ENCODE measurements at regions not wholly inside any gene's neighbourhood (a gene's known extent, or its start where the extent isn't known, plus 50 kb on each side); places are given as distances from the start of the nearest gene placed in this dataset.
"Not testable (repeated sequence)": the region's sequence is repeated elsewhere in the genome, so short reads cannot be mapped to it uniquely, and the experiment has no call there.

DNA sequence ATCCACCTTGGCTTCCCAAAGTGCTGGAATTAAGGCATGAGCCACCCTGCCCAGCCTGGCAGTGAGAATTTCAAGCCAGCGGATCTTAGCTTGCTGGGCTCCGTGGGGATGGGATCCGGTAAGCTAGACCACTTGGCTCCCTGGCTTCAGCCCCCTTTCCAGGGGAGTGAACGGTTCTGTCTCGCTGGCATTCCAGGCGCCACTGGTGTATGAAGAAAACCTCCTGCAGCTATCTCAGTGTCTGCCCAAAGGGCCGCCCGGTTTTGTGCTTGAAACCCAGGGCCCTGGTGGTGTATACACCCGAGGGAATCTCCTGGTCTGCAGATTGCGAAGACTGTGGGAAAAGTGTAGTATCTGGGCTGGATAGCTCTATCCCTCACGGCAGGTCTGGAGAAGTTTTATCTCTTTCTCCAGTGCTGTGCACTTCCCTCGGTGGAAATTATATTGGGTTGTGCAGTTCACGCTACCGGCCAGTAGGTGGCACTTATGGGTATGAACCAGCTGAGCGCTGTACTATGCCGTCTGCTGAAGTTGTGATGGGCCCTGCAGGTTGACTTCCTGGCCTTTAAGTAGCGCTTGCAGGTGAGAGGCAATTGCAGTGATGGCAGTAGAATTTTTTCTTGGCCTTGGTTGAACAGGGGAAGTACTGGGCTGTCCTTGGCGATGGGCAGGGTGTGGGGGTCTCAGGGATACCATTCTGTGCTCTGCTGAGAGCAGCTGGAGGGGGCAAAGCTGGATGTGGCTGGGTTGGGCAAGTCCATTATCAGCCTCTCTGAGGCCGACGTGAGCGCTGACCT is 138.0 kb upstream of the MTPN start:
- H3K4me1 ChIP-seq (ENCODE audit: control insufficient read depth, insufficient read depth, low read length), result no peaks in the 10 kb centered on the region
- H3K9me3 ChIP-seq (ENCODE audit: control insufficient read depth, insufficient read depth, low read length), result no peaks in the 10 kb centered on the region
- no peak overlapping the region for H3K4me3 ChIP-seq (ENCODE audit: low read length)
- no peak overlapping the region for H3K27ac ChIP-seq (ENCODE audit: low read length)
- DNase-seq (ENCODE audit: low read depth, low spot score), result peak; percentile 58
- WGBS (ENCODE audit: insufficient coverage, insufficient read length), result no CpG with 5 or more reads among the region's 21 CpGs
- H3K36me3 ChIP-seq (ENCODE audit: control insufficient read depth, insufficient read depth, low read length), result no peaks in the 10 kb centered on the region
- no peaks in the 10 kb centered on the region for H3K27me3 ChIP-seq (ENCODE audit: control insufficient read depth, insufficient read depth, low read length)

GRCh38 chr7:136114467-136114866 is 137.3 kb upstream of the MTPN start:
- H3K27me3 ChIP-seq (ENCODE audit: control insufficient read depth, insufficient read depth, low read length); H3K9me3 ChIP-seq (ENCODE audit: control insufficient read depth, insufficient read depth, low read length); H3K4me3 ChIP-seq (ENCODE audit: low read length); DNase-seq (ENCODE audit: low read depth, low spot score); H3K36me3 ChIP-seq (ENCODE audit: control insufficient read depth, insufficient read depth, low read length); H3K4me1 ChIP-seq (ENCODE audit: control insufficient read depth, insufficient read depth, low read length); H3K27ac ChIP-seq (ENCODE audit: low read length): not testable (repeated sequence)
- WGBS (ENCODE audit: insufficient coverage, insufficient read length), result no CpG with 5 or more reads among the region's 6 CpGs

DNA sequence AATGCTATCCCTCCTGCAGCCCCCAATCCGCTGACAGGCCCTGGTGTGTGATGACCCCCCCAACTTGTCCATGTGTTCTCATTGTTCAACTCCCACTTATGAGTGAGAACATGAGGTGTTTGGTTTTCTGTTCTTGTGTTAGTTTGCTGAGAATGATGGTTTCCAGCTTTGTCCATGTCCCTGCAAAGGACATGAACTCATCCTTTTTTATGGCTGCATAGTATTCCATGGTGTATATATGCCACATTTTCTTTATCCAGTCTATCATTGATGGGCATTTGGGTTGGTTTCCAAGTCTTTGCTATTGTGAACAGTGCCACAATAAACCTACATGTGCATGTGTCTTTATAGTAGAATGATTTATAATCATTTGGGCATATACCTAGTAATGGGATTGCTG is 131.9 kb upstream of the MTPN start:
- not testable (repeated sequence) for H3K4me3 ChIP-seq (ENCODE audit: low read length); H3K27me3 ChIP-seq (ENCODE audit: control insufficient read depth, insufficient read depth, low read length); H3K27ac ChIP-seq (ENCODE audit: low read length); H3K4me1 ChIP-seq (ENCODE audit: control insufficient read depth, insufficient read depth, low read length); H3K36me3 ChIP-seq (ENCODE audit: control insufficient read depth, insufficient read depth, low read length); H3K9me3 ChIP-seq (ENCODE audit: control insufficient read depth, insufficient read depth, low read length); DNase-seq (ENCODE audit: low read depth, low spot score)
- no CpG with 5 or more reads among the region's 1 CpG for WGBS (ENCODE audit: insufficient coverage, insufficient read length)

DNA sequence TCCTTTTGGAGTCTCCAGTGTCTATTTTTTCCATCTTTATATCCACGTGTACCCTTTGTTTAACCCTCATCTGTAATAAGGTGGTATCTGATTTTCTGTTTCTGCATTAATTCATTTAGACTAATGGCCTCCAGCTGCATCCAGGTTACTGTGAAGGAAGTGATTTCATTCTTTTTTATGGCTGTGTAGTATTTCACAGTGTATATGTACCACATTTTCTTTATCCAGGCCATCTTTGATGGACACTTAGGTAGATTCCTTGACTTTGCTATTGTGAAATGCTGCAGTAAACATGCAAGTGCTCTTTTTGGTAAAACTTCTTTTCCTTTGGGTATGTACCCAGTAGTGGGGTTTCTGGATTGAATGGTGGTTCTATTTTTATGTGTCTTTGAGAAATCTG is 128.0 kb upstream of the MTPN start:
- Histone ChIP-seq H3K4me3 (ENCODE audit: low read length) (no peak overlapping the region), H3K27ac (ENCODE audit: low read length) (no peak overlapping the region), H3K4me1 (ENCODE audit: control insufficient read depth, insufficient read depth, low read length) (no peaks in the 10 kb centered on the region), H3K36me3 (ENCODE audit: control insufficient read depth, insufficient read depth, low read length) (no peaks in the 10 kb centered on the region), H3K27me3 (ENCODE audit: control insufficient read depth, insufficient read depth, low read length) (no peaks in the 10 kb centered on the region), H3K9me3 (ENCODE audit: control insufficient read depth, insufficient read depth, low read length) (no peaks in the 10 kb centered on the region)
- DNase-seq (ENCODE audit: low read depth, low spot score), result no peak
- WGBS (ENCODE audit: insufficient coverage, insufficient read length), result no CpG with 5 or more reads among the region's 1 CpG

DNA sequence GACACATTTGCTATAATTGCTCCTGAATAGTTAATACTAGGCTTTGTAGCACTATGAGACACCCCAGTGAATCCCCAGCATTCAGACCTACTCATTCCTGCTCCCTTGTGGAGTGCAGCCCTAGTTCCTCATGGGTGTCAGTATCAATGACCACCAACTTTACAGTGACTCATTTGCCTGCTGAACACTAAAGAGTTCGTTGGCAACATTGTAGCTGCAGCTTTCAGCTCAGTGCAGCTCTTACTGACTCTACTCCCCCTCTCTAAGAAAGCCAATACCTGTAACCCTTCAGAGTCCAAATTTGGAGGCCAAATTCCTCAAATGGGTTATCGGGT is 127.1 kb upstream of the MTPN start:
- no peaks in the 10 kb centered on the region for H3K27me3 ChIP-seq (ENCODE audit: control insufficient read depth, insufficient read depth, low read length)
- no peak for DNase-seq (ENCODE audit: low read depth, low spot score)
- no peak overlapping the region for H3K4me3 ChIP-seq (ENCODE audit: low read length)
- WGBS (ENCODE audit: insufficient coverage, insufficient read length), result no CpG with 5 or more reads among the region's 2 CpGs
- no peak overlapping the region for H3K27ac ChIP-seq (ENCODE audit: low read length)
- H3K4me1 ChIP-seq (ENCODE audit: control insufficient read depth, insufficient read depth, low read length), result no peaks in the 10 kb centered on the region
- no peaks in the 10 kb centered on the region for H3K36me3 ChIP-seq (ENCODE audit: control insufficient read depth, insufficient read depth, low read length)
- H3K9me3 ChIP-seq (ENCODE audit: control insufficient read depth, insufficient read depth, low read length), result no peaks in the 10 kb centered on the region; the same call in 1 of the 2 replicates

GRCh38 chr7:136103545-136104268 is 126.5 kb upstream of the MTPN start:
- WGBS (ENCODE audit: insufficient coverage, insufficient read length), result no CpG with 5 or more reads among the region's 2 CpGs
- H3K36me3 ChIP-seq (ENCODE audit: control insufficient read depth, insufficient read depth, low read length), result no peaks in the 10 kb centered on the region
- no peaks in the 10 kb centered on the region; the same call in 1 of the 2 replicates for H3K9me3 ChIP-seq (ENCODE audit: control insufficient read depth, insufficient read depth, low read length)
- no peaks in the 10 kb centered on the region for H3K27me3 ChIP-seq (ENCODE audit: control insufficient read depth, insufficient read depth, low read length)
- no peak for DNase-seq (ENCODE audit: low read depth, low spot score)
- H3K4me1 ChIP-seq (ENCODE audit: control insufficient read depth, insufficient read depth, low read length), result no peaks in the 10 kb centered on the region
- no peak overlapping the region for H3K4me3 ChIP-seq (ENCODE audit: low read length)
- H3K27ac ChIP-seq (ENCODE audit: low read length), result no peak overlapping the region

- no peaks in the 10 kb centered on the region; the same call in 1 of the 2 replicates for H3K9me3 ChIP-seq (ENCODE audit: control insufficient read depth, insufficient read depth, low read length)
- no peaks in the 10 kb centered on the region for H3K4me1 ChIP-seq (ENCODE audit: control insufficient read depth, insufficient read depth, low read length)
- H3K36me3 ChIP-seq (ENCODE audit: control insufficient read depth, insufficient read depth, low read length), result no peaks in the 10 kb centered on the region
- H3K4me3 ChIP-seq (ENCODE audit: low read length), result no peak overlapping the region
- no peaks in the 10 kb centered on the region for H3K27me3 ChIP-seq (ENCODE audit: control insufficient read depth, insufficient read depth, low read length)
- H3K27ac ChIP-seq (ENCODE audit: low read length), result no peak overlapping the region
- DNase-seq (ENCODE audit: low read depth, low spot score), result no peak
Observed at GRCh38 chr7:136102881-136103280, 125.7 kb upstream of the MTPN start.

DNA sequence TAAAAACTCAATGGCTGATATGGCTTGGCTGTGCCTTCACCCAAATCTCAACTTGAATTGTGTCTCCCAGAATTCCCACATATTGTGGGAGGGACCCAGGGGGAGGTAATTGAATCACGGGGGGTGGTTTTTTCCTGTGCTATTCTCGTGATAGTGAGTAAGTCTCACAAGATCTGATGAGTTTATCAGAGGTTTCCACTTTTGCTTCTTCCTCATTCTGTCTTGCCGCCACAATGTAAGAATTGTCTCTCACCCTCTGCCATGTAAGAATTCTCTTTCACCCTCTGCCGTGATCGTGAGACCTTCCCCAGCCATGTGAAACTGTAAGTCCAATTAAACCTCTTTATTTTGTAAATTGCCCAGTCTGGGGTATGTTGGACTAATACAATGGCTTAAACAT is 115.6 kb upstream of the MTPN start:
- H3K4me1 ChIP-seq (ENCODE audit: control insufficient read depth, insufficient read depth, low read length); H3K9me3 ChIP-seq (ENCODE audit: control insufficient read depth, insufficient read depth, low read length); H3K36me3 ChIP-seq (ENCODE audit: control insufficient read depth, insufficient read depth, low read length); H3K27ac ChIP-seq (ENCODE audit: low read length); H3K27me3 ChIP-seq (ENCODE audit: control insufficient read depth, insufficient read depth, low read length); DNase-seq (ENCODE audit: low read depth, low spot score); H3K4me3 ChIP-seq (ENCODE audit: low read length): not testable (repeated sequence)
- no CpG with 5 or more reads among the region's 5 CpGs for WGBS (ENCODE audit: insufficient coverage, insufficient read length)

- Histone ChIP-seq H3K4me1 (ENCODE audit: control insufficient read depth, insufficient read depth, low read length) (no peaks in the 10 kb centered on the region), H3K27ac (ENCODE audit: low read length) (no peak overlapping the region), H3K27me3 (ENCODE audit: control insufficient read depth, insufficient read depth, low read length) (no peaks in the 10 kb centered on the region), H3K36me3 (ENCODE audit: control insufficient read depth, insufficient read depth, low read length) (no peaks in the 10 kb centered on the region), H3K4me3 (ENCODE audit: low read length) (no peak overlapping the region), H3K9me3 (ENCODE audit: control insufficient read depth, insufficient read depth, low read length) (no peaks in the 10 kb centered on the region)
- no CpG with 5 or more reads among the region's 1 CpG for WGBS (ENCODE audit: insufficient coverage, insufficient read length)
- no peak for DNase-seq (ENCODE audit: low read depth, low spot score)
Observed at GRCh38 chr7:136087881-136088280, 110.7 kb upstream of the MTPN start.

DNA sequence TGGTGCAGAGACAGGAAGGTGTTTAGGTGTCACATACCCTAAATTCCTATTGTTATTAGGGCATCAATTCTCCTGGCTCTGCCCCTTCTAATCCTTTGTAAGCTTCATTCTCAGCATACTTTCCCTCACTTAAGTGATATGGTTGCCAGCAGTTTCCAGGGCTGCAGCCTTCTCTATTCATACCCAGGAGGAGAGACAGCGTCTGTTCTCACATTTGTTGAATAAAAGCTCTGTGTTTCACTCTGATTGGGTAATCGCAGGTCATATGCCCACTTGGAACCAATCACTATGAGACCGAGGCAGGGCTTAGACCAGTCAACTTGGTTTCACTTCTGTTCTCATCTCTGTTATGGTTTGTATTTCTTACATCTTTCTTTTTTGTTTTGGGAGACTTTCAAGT is 109.6 kb upstream of the MTPN start:
- DNase-seq (ENCODE audit: low read depth, low spot score), result peak; percentile 48
- H3K4me3 ChIP-seq (ENCODE audit: low read length), result no peak overlapping the region

GRCh38 chr7:136079934-136080333 is 102.8 kb upstream of the MTPN start:
- no peaks in the 10 kb centered on the region for H3K36me3 ChIP-seq (ENCODE audit: control insufficient read depth, insufficient read depth, low read length)
- DNase-seq (ENCODE audit: low read depth, low spot score), result no peak
- H3K9me3 ChIP-seq (ENCODE audit: control insufficient read depth, insufficient read depth, low read length), result no peaks in the 10 kb centered on the region
- no CpG with 5 or more reads among the region's 2 CpGs for WGBS (ENCODE audit: insufficient coverage, insufficient read length)
- H3K27ac ChIP-seq (ENCODE audit: low read length), result no peak overlapping the region
- H3K4me3 ChIP-seq (ENCODE audit: low read length), result no peak overlapping the region
- H3K27me3 ChIP-seq (ENCODE audit: control insufficient read depth, insufficient read depth, low read length), result no peaks in the 10 kb centered on the region
- no peaks in the 10 kb centered on the region for H3K4me1 ChIP-seq (ENCODE audit: control insufficient read depth, insufficient read depth, low read length)

More for the DNA sequence above, 109.6 kb upstream of the MTPN start:
- no peak overlapping the region for H3K27ac ChIP-seq (ENCODE audit: low read length)
- H3K9me3 ChIP-seq (ENCODE audit: control insufficient read depth, insufficient read depth, low read length), result no peaks in the 10 kb centered on the region
- H3K4me1 ChIP-seq (ENCODE audit: control insufficient read depth, insufficient read depth, low read length), result no peaks in the 10 kb centered on the region
- no peaks in the 10 kb centered on the region for H3K36me3 ChIP-seq (ENCODE audit: control insufficient read depth, insufficient read depth, low read length)
- WGBS (ENCODE audit: insufficient coverage, insufficient read length), result no CpG with 5 or more reads among the region's 3 CpGs
- no peaks in the 10 kb centered on the region for H3K27me3 ChIP-seq (ENCODE audit: control insufficient read depth, insufficient read depth, low read length)

Data from iPS DF 6.9 (cell line).